ENCODE measurements at regions not wholly inside any gene's neighbourhood (a gene's known extent, or its start where the extent isn't known, plus 50 kb on each side); places are given as distances from the start of the nearest gene placed in this dataset.

- no peak overlapping the region for H3K4me3 ChIP-seq (ENCODE audit: low read length)
- no peak for TF ChIP-seq CTCF (conservative IDR thresholded peaks at IDR 0.05; ENCODE audit: low read length)
- no peak for DNase-seq (ENCODE audit: low read depth)
Measured at GRCh38 chr1:193660428-193660827, 474.0 kb upstream of the B3GALT2 start.

DNA sequence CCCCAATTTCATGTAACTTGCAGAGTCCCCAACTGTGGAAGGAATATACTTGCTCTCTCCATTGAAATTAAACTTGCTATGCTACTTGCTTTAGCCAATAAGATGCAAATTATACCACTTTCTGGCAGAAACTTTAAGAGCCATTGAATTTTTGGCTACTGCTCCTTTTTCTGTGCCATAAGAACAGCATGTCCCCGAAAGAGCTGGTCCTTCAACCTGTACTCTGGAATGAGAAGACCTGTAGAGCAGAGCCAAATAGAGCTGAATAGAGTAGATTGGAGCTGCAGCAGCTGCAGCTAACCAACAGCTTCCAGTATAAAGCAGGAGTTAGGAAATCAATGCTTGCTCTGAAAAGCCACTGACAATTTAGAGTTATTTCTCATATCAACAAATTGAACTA, 472.3 kb upstream of the B3GALT2 start:
- TF ChIP-seq CTCF (conservative IDR thresholded peaks at IDR 0.05; ENCODE audit: low read length), result no peak
- no peak for DNase-seq (ENCODE audit: low read depth)
- H3K4me3 ChIP-seq (ENCODE audit: low read length), result no peak overlapping the region

- DNase-seq (ENCODE audit: low read depth), result no peak
- H3K4me3 ChIP-seq (ENCODE audit: low read length), result no peak overlapping the region
- TF ChIP-seq CTCF (conservative IDR thresholded peaks at IDR 0.05; ENCODE audit: low read length), result no peak
Measured at GRCh38 chr1:193658081-193658480, 471.7 kb upstream of the B3GALT2 start.

DNA sequence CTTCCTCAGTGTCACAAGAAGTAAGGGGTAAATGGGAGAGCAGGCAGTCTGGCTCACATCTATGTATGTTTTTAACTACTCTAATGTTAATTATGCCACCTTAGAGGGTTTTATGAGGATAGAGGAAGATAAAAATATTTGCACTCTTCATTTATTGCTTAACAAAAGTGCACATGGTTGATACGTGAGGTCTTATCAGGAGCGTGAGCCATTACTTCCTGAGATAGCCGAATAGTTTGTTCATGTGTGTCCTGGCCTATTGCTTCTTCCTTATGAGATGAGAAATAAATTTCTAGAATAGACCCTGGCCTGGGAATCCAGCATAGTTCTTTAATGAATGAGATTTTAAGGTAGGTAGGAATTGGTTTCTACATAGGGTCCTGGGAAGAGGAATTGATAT, 471.1 kb upstream of the B3GALT2 start:
- no peak for DNase-seq (ENCODE audit: low read depth)
- no peak for TF ChIP-seq CTCF (conservative IDR thresholded peaks at IDR 0.05; ENCODE audit: low read length)
- H3K4me3 ChIP-seq (ENCODE audit: low read length), result no peak overlapping the region

DNA sequence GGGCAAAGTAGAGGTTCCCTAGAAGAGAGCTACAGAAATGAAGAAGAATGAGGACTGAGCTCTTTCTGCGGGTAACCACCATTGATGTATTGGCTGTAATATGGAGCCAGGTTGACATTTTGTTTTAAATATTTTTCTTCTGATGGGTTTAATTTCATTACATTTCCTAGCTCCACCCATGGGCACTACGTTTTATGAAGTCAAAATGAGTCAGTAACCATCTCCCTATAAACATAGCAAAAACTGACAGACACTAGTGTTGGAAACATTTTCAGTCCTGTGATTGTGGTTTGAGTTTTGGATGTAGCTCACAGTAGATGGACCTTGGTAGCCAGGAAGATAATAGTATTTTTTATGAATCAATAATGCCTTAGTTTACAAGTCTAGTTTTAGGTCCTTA, 470.4 kb upstream of the B3GALT2 start:
- no peak for TF ChIP-seq CTCF (conservative IDR thresholded peaks at IDR 0.05; ENCODE audit: low read length)
- no peak overlapping the region for H3K4me3 ChIP-seq (ENCODE audit: low read length)
- no peak for DNase-seq (ENCODE audit: low read depth)

DNA sequence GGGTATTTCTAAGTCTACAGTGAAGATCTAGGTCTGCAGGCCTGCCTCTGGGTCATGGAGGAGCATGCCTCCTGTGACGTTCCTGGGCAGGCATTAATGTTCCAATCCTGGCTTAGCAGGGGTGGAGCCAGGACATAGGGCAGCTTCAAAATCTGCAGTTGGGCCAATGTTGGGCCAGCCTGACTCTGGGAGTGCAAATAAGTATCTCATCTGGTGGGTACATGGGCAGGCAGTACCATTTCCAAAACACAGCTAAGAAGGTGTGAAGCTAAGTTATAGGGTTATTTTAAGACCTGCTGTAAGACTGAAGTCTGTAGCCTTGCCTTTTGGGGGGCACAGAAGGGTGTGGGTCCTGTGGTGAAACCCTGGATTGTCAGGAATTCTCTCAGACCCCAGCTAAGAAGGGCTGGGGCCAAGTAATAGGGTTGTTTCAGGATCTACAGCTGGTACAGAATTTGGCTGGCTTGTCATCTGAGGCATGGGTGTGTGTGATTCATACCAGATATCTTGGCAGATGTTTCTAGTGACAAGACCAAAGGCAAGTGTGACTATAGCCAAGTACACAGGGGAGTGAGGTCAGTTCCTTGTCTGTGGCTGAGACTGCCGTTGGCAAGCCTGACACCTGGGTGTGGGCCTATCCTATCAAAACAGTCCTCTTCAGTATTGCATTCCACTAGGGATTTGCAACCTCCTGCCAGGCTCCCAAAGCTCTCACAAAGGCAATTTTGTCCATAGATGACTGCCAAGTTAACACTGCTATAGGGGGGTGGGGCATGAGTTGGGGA, 468.7 kb upstream of the B3GALT2 start:
- H3K4me3 ChIP-seq (ENCODE audit: low read length), result no peak overlapping the region
- no peak for TF ChIP-seq CTCF (conservative IDR thresholded peaks at IDR 0.05; ENCODE audit: low read length)
- DNase-seq (ENCODE audit: low read depth), result no peak

- no peak overlapping the region for H3K4me3 ChIP-seq (ENCODE audit: low read length)
- DNase-seq (ENCODE audit: low read depth), result no peak
- no peak for TF ChIP-seq CTCF (conservative IDR thresholded peaks at IDR 0.05; ENCODE audit: low read length)
Measured at GRCh38 chr1:193649587-193649986, 463.2 kb upstream of the B3GALT2 start.
